MM.1S (cell line): ENCODE measurements at regions not wholly inside any gene's neighbourhood (a gene's known extent, or its start where the extent isn't known, plus 50 kb on each side); places are given as distances from the start of the nearest gene placed in this dataset.

ENCODE experiments used
- EZH2 ChIP-seq: fragments of 300-600 bp; sonication (generic); optimal IDR thresholded peaks from 2 replicates; pipeline ENCODE3; 2017; ENCODE audit warnings: low read depth, mild to moderate bottlenecking, antibody characterized with exemption, low read length, mixed read lengths
- EZH2phosphoT487 ChIP-seq: fragments of 300-600 bp; sonication (generic); IDR thresholded peaks from 2 replicates; pipeline ENCODE4 v1.6.1; 2018; ENCODE audit warnings: antibody characterized with exemption, low read length
- TF ChIP-seq, protein P1 (sequence below): fragments of 300-600 bp; sonication (generic); IDR thresholded peaks from 2 replicates; pipeline ENCODE4 v1.5.1; 2016; ENCODE audit warnings: antibody characterized with exemption, low read length, mixed read lengths

DNA sequence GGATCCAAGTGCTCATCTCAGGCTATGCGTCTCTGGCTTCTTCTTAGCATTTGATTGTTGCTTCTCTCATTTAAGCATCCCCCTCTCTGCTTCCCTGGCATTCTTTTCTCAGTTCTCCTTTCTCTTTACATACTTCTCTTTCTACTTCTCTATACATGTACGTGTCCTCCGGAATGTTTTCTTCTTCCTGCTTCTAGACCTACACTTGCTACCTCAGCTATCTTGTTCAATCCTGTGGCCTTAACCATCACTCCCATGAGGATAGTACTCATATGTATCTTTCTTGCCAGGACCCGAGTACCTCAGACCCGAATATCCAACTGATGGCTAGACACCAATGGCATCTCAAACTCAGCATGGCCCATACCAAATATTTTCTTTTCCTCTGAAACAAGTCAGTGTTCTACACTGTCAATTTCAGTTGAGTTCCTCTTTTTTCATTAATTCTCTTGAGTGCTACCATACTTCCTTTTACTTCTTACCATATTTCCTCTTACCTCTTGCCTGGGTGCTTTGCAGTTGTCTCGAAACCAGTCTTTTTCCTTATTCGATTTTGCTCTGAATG, 115.1 kb upstream of the SLC38A2 start:
- TF ChIP-seq EZH2 (no peak), EZH2phosphoT487 (no peak)
- TF ChIP-seq, protein P1, sequence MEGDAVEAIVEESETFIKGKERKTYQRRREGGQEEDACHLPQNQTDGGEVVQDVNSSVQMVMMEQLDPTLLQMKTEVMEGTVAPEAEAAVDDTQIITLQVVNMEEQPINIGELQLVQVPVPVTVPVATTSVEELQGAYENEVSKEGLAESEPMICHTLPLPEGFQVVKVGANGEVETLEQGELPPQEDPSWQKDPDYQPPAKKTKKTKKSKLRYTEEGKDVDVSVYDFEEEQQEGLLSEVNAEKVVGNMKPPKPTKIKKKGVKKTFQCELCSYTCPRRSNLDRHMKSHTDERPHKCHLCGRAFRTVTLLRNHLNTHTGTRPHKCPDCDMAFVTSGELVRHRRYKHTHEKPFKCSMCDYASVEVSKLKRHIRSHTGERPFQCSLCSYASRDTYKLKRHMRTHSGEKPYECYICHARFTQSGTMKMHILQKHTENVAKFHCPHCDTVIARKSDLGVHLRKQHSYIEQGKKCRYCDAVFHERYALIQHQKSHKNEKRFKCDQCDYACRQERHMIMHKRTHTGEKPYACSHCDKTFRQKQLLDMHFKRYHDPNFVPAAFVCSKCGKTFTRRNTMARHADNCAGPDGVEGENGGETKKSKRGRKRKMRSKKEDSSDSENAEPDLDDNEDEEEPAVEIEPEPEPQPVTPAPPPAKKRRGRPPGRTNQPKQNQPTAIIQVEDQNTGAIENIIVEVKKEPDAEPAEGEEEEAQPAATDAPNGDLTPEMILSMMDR, result no peak
